Activated CD8-positive, alpha-beta T cell treated with anti-CD3 and anti-CD28 coated beads for 36 hours (primary cell): ENCODE measurements at regions not wholly inside any gene's neighbourhood (a gene's known extent, or its start where the extent isn't known, plus 50 kb on each side); places are given as distances from the start of the nearest gene placed in this dataset.
"Not testable (repeated sequence)": the region's sequence is repeated elsewhere in the genome, so short reads cannot be mapped to it uniquely, and the experiment has no call there.

ENCODE experiments used
- ATAC-seq: fragments of 200-7000 bp; cut with Tn5 transposase; one replicate; pipeline ENCODE4 v1.10.0; 2021; ENCODE audit warnings: mild to moderate bottlenecking, moderate library complexity
- CTCF ChIA-PET: fragments of 350-600 bp; sonication (Branson Sonifier 250); formaldehyde crosslinking; loops from one replicate; lab custom pipeline; 2021; ENCODE audit warnings: antibody characterized with exemption; lab: Charles Lee
- POLR2A ChIA-PET: fragments of 350-600 bp; sonication (Branson Sonifier 250); formaldehyde crosslinking; loops from one replicate; lab custom pipeline; 2021; ENCODE audit warnings: antibody characterized with exemption; lab: Charles Lee
- DNase-seq: peaks from one replicate; pipeline ENCODE4 v3.0.0-alpha.2; 2020
- H3K27ac Mint-ChIP-seq: one replicate; pipeline ENCODE4 v1.8.0; 2021; ENCODE audit warnings: mild to moderate bottlenecking, mixed read lengths
- H3K27me3 Mint-ChIP-seq: one replicate; pipeline ENCODE4 v1.8.0; 2021; ENCODE audit warnings: mixed read lengths
- H3K36me3 Mint-ChIP-seq: one replicate; pipeline ENCODE4 v1.8.0; 2021; ENCODE audit warnings: low read depth, mixed read lengths
- H3K4me1 Mint-ChIP-seq: one replicate; pipeline ENCODE4 v1.8.0; 2021; ENCODE audit warnings: low read depth, mixed read lengths
- H3K4me3 Mint-ChIP-seq: one replicate; pipeline ENCODE4 v1.8.0; 2021; ENCODE audit warnings: mild to moderate bottlenecking, moderate library complexity, mixed read lengths
- H3K9me3 Mint-ChIP-seq: one replicate; pipeline ENCODE4 v1.8.0; 2021; ENCODE audit warnings: mixed read lengths
- CTCF ChIP-seq: fragments of 200-600 bp; IDR thresholded peaks from one replicate; pipeline ENCODE4 v1.8.0; 2022; ENCODE audit warnings: antibody characterized with exemption, mild to moderate bottlenecking
- intact Hi-C: fragments of 100-400 bp; cut with micrococcal nuclease; formaldehyde crosslinking; loops from one replicate; pipeline ENCODE4 v1.10.0; 2022

GRCh38 chr12:113710216-113710615 is 238.5 kb upstream of the LHX5 start:
- Mint-ChIP-seq H3K27ac (no peak overlapping the region), H3K9me3 (peaks cover 2% of the 10 kb centered on the region), H3K36me3 (no peaks in the 10 kb centered on the region), H3K27me3 (peaks cover 15% of the 10 kb centered on the region), H3K4me1 (no peaks in the 10 kb centered on the region), H3K4me3 (no peak overlapping the region)
- DNase-seq: no peak
- ChIA-PET CTCF (no interaction called here), POLR2A (interaction anchor here (0.8 kb wide), 1 partner anchor 32 kb away, joined by 3 read pairs; no protein-coding TSS in a partner anchor)
- intact Hi-C loops: no loop called here
- no peak for TF ChIP-seq CTCF
- no peak for ATAC-seq

- no peak overlapping the region for H3K27ac Mint-ChIP-seq
- peaks cover 16% of the 10 kb centered on the region for H3K27me3 Mint-ChIP-seq
- no peak overlapping the region for H3K4me3 Mint-ChIP-seq
- H3K4me1 Mint-ChIP-seq: no peaks in the 10 kb centered on the region
- peaks cover 2% of the 10 kb centered on the region for H3K9me3 Mint-ChIP-seq
- ChIA-PET POLR2A (no interaction called here), CTCF (no interaction called here)
- H3K36me3 Mint-ChIP-seq: no peaks in the 10 kb centered on the region
- intact Hi-C loops: no loop called here
- no peak for TF ChIP-seq CTCF
- ATAC-seq: no peak
- DNase-seq: no peak
These were observed 237.8 kb upstream of the LHX5 start for GRCh38 chr12:113709456-113709855.

GRCh38 chr12:113702836-113703235 is 231.2 kb upstream of the LHX5 start:
- no peaks in the 10 kb centered on the region for H3K9me3 Mint-ChIP-seq
- no peak overlapping the region for H3K27ac Mint-ChIP-seq
- intact Hi-C loops: no loop called here
- CTCF ChIA-PET: no interaction called here
- H3K4me1 Mint-ChIP-seq: no peaks in the 10 kb centered on the region
- H3K27me3 Mint-ChIP-seq: peaks cover 19% of the 10 kb centered on the region
- H3K36me3 Mint-ChIP-seq: no peaks in the 10 kb centered on the region
- H3K4me3 Mint-ChIP-seq: no peak overlapping the region
- DNase-seq (no peak), ATAC-seq (no peak)
- no peak for TF ChIP-seq CTCF
- POLR2A ChIA-PET: no interaction called here

GRCh38 chr12:113702276-113702675 is 230.6 kb upstream of the LHX5 start:
- ChIA-PET POLR2A (no interaction called here), CTCF (no interaction called here)
- no peak for TF ChIP-seq CTCF
- Mint-ChIP-seq H3K4me3 (no peak overlapping the region), H3K9me3 (no peaks in the 10 kb centered on the region), H3K36me3 (no peaks in the 10 kb centered on the region), H3K27me3 (peaks cover 15% of the 10 kb centered on the region), H3K27ac (no peak overlapping the region), H3K4me1 (no peaks in the 10 kb centered on the region)
- intact Hi-C loops: no loop called here
- DNase-seq (no peak), ATAC-seq (no peak)

- no peak for TF ChIP-seq CTCF
- ChIA-PET POLR2A (no interaction called here), CTCF (no interaction called here)
- Mint-ChIP-seq H3K9me3 (no peaks in the 10 kb centered on the region), H3K4me1 (no peaks in the 10 kb centered on the region), H3K27me3 (peaks cover 16% of the 10 kb centered on the region), H3K36me3 (no peaks in the 10 kb centered on the region), H3K27ac (no peak overlapping the region), H3K4me3 (no peak overlapping the region)
- no peak for DNase-seq
- ATAC-seq: no peak
- intact Hi-C loops: no loop called here
These were observed 229.3 kb upstream of the LHX5 start for GRCh38 chr12:113700943-113701342.

GRCh38 chr12:113699984-113700383 is 228.3 kb upstream of the LHX5 start:
- not testable (repeated sequence) for ATAC-seq

More at GRCh38 chr12:113699984-113700383, 228.3 kb upstream of the LHX5 start:
- H3K4me1 Mint-ChIP-seq, DNase-seq, H3K27ac Mint-ChIP-seq, H3K9me3 Mint-ChIP-seq, POLR2A ChIA-PET, CTCF ChIA-PET, H3K4me3 Mint-ChIP-seq, intact Hi-C loops, H3K36me3 Mint-ChIP-seq: not testable (repeated sequence)
- H3K27me3 Mint-ChIP-seq: peaks cover 13% of the 10 kb centered on the region
